Body of pancreas (tissue), 4 donors: ENCODE measurements at regions not wholly inside any gene's neighbourhood (a gene's known extent, or its start where the extent isn't known, plus 50 kb on each side); places are given as distances from the start of the nearest gene placed in this dataset.

Experiments used
- CTCF ChIP-seq, 7 experiments: fragments of 450-650 bp in 4 of 7; fragments of 200-600 bp in 3 of 7; sonication (generic) in 3 of 7; IDR thresholded peaks; one replicate each; pipeline ENCODE4 v1.5.1; 2016 to 2019; ENCODE audit warnings: antibody characterized with exemption in 7 of 7
- POLR2A ChIP-seq, 3 donors: fragments of 450-650 bp; IDR thresholded peaks; one replicate each; pipeline ENCODE4 v1.6.1; 2016; ENCODE audit warnings: antibody characterized with exemption in 3 of 3, mild to moderate bottlenecking in 2 of 3

GRCh38 chr6:33955566-33955965, 151.8 kb upstream of the MLN start:
- no peak for TF ChIP-seq CTCF (IDR thresholded peaks at IDR 0.05)
- no peak for TF ChIP-seq POLR2A (IDR thresholded peaks at IDR 0.05)
